CD4-positive, alpha-beta T cell treated with Interleukin-15 for 1 hour (primary cell): ENCODE measurements at regions not wholly inside any gene's neighbourhood (a gene's known extent, or its start where the extent isn't known, plus 50 kb on each side); places are given as distances from the start of the nearest gene placed in this dataset.

Source experiments
- DNase-seq: peaks from one replicate; pipeline ENCODE4 v3.0.0-alpha.2; 2020

DNA sequence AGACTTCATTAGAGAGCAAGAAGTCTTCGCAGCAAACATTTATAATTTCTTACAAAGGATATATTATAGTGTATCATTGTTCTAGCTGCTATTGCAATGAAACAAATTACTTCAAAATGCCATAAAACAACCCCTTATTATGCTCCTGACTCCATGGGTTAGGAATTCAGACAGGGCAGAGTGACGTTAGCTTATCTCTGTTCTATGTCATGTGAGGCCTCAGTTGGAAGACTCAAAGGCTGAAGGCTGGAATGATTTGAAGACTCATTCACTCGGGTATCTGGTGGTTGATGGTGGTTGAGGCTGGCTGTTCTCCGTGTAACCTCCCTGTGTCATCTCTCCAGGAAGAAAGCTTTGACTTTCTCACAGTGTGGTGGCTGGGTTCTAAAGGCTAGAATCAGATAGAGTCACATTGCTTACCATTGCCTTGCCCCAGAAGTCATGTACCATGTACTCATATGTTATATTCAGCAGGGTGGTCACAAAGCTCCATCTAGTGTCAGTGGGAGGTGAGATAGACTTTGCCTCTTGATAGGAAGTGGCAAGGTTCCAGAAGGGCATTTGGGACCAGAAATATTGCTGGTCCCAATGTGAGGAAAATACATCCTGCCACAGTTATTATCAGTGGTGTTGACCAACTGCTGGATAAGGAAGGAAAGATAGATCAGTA, 226.9 kb downstream of the TMEM38B start:
- no peak for DNase-seq

GRCh38 chr9:105928416-105928815, 234.1 kb downstream of the TMEM38B start:
- no peak for DNase-seq

DNA sequence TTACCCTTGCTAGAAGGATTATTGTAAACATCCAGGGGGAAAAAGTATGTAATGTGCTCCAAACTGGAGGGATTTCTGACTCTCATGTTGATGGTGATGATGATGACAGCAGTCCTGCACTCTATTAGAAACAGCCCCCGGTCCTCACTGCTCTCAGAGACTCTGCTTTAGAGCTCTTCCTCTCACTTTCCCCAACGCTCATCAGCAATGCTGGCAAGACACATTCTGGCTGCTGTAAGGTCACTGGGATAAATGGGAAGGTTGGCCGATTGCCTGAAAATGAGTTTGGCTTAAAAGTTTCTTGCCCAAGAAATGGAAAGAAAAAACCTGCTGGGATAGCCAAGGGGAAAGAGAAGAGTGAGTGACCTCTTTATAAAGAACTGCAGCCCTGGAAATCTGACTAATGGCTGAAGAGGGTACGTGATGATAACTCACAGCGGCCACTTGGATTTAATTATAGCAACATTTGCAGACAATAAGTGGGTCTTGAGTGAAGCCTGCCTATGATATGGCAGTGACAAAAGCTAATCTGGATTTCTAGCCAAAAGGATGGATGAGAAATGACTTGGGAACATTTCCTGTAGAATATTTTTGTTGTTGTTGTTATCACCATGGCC, 235.8 kb downstream of the TMEM38B start:
- no peak for DNase-seq

DNA sequence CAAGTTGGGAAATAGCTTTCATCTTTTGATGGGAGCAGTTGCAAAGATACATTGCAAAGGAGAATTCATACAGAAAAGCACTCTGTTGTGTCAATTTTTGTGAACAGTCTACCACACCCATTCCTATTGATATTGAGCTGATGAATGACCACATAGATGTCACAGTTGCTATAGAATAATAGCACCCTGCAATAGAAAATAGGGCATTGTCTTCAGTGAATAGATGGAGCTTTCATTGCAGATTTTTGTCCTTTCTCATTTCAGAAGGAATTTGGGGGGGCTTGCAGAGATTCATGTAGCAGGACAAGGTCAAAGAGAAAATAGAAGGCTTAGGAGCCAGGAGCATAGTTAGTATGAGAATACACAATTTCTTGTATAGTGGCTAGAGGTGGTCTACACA, 237.9 kb downstream of the TMEM38B start:
- DNase-seq, result no peak

GRCh38 chr9:105950448-105950847, 256.1 kb downstream of the TMEM38B start:
- DNase-seq, result no peak

- DNase-seq, result no peak
Observed at GRCh38 chr9:105950894-105951293, 256.6 kb downstream of the TMEM38B start.

DNA sequence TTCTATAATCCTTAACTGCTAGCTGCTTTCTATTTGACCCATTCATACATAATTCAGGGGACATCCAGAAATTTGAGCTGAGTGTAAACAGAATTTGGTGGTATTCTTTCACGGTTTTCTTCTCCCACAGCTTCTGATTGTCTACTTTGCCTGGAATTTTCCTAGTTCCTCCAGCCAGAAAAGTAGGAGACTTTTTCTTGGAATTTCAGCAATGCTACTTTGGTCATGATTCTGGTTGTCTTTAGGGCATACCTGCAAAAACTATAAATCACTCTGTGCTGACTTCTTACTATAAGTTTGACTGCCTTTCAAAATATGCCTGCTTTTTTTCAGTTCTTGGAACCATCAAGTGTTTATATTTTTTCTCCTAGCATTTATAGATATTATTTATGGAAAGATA, 260.2 kb downstream of the TMEM38B start:
- DNase-seq, result no peak

GRCh38 chr9:105957830-105958229, 263.5 kb downstream of the TMEM38B start:
- no peak for DNase-seq

DNA sequence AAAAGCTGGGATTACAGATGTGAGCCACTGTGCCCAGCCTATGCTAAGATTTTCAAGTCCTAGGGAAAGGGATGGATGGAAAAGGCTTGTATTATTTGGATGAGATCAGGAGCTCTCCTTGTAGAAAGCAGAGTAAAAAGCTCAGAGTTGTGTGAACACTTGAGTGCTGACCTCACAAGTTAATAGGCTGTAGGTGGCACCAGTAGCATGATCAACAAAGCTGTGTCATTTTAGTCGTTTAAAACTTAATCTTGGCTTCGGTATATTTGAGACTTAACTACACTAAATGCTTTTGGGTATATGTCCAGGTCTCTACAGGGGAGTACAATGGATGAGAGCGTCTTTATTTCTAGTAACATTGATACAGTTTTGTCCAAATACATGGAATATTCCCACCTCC, 264.2 kb downstream of the TMEM38B start:
- DNase-seq, result no peak

- DNase-seq, result no peak
Observed at GRCh38 chr9:105959531-105959930, 265.2 kb downstream of the TMEM38B start.

DNA sequence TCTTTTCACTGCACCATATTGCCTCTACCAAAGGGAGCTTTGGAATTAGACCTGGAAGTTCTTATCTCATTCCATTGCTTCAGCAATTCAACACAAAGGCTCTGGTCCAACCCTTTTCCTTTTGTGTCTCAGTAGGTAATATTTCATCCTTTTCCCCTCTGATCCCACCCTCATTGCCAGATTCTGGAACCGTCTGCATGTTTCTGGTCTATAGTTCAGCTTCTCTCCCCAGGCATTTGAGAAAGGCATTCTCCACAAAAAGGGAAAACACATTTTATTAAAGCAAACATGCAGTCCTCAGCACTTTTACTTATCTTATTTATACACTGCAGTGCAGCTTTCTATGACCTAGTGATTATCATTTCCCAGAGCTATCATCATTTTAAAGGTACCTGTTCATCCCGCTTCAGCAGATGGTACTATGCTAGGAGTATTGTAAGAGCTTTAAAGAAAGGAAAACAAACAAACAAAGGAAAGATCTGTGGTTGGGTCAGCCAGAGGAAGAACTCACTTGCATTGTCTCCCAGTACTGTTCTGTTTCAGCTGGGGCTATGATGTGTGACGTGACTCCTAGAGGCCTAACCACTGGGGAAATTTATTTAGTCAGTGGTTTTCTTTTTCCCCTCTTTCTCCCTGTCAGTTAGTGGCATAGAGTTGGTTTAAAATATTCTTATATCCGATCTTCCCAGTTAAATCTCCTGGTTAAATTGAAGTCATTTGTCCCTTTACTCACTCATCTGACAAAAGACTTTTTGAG, 269.2 kb downstream of the TMEM38B start:
- DNase-seq, result no peak

- no peak for DNase-seq
Observed at GRCh38 chr9:105964156-105964555, 269.8 kb downstream of the TMEM38B start.

DNA sequence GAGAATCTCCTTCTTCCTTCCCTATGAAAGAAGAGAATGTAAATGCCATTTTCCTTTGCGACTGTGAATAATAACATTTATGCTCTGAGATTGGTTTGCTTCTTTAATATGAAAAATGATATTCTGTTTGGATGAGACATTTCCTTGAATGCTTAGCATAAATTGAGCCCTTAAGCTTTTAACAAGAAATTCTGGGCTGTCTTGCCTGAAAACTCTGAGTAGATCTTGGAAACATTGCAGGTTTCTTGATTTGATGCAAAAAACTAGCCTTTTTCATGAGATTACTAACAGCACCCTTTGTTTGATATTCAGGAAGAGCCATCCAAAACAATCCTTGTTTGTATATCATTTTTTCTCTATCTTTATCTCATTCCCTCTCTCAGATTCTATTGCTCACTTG, 272.5 kb downstream of the TMEM38B start:
- no peak for DNase-seq

DNA sequence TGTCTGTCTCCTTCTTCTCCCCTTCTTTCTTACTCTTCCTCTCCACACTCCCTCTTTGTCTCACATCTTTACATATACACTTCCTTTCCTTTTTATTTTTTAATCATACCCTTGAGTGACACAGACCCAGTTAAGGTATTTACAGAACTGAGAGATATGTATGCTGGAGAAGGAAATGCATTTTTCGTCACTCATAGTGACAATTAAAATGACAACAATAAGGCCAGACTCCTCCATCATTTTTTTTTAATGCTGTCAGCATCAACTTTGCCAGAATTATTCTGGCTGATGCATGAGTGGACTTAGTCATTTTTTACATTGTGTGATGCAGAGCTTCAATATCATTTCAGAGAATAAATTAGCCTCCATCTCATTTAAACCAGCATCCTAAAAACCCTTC, 272.9 kb downstream of the TMEM38B start:
- DNase-seq, result no peak

- DNase-seq, result no peak
Observed at GRCh38 chr9:105967797-105968196, 273.5 kb downstream of the TMEM38B start.

GRCh38 chr9:105968811-105969466, 274.6 kb downstream of the TMEM38B start:
- DNase-seq, result no peak

DNA sequence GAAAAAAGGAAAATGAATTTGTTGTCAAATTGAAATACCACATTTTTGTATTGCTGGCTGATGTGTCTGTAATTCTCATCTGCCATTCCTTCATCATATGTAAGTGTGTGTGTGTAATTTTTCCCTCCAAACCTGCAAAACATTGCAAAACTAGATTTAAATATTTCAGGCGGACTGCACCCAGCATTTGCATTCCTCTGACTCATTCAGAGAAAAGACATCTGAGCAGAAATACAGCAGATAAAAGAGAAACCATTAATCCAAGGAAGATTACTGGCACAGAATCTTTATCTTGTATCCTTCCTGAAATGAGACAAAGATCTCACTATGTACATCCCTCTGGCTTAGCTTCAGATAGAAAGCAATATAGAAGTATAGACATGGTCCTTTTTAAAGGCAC, 275.3 kb downstream of the TMEM38B start:
- DNase-seq, result no peak

DNA sequence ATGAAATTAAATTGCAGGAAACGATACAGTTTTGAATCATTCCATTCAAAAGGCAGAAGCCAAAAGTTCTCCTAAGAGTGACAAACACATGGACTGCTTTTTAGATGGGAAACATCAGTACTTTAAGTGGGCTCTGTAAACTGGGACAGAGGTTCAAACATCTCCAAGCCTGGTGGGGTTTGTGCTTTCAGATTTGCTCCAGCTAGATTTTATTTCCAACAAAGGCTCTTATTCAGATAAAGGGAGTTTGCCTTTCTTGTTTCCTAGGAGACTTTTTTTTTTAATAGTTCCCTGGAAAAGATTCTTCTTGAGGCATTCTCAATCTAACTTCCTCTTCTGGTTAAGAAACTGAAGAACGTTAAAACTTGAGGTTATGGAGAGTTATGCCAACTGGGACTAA, 277.6 kb downstream of the TMEM38B start:
- DNase-seq, result no peak

DNA sequence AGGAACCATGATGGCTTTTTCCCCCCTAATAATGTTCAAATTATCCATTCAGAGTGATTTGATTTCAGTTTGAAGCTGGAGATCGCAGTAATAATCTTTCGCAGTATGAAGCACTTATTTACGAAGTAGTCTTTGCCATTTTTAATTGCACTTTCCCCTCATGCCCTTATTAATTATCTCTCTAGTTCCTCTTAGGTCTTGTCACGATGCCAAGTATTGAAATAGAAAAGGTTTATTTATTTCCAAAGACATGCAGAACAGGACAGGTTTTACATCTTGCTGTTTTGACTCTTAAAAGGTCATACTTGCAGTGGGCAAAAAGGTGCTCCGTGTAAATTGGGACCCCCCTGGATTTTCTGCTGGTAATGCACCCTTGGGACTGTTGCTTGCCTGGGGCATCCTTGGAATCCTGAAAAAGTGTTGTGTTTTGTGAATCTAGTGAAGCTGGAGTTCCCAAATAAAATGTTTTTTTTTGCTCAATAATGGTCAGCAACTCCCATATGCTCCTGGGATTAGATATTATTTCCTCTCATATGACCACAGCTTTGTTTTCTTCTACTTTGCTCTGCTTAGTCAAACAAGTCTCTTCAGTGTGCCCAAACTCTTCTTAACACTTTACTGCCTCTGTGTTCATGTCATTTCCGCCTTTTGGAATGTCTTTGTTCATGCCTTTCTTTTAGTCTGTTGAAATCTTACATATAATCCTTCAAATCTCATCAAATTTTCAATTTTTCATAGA, 278.3 kb downstream of the TMEM38B start:
- no peak for DNase-seq

DNA sequence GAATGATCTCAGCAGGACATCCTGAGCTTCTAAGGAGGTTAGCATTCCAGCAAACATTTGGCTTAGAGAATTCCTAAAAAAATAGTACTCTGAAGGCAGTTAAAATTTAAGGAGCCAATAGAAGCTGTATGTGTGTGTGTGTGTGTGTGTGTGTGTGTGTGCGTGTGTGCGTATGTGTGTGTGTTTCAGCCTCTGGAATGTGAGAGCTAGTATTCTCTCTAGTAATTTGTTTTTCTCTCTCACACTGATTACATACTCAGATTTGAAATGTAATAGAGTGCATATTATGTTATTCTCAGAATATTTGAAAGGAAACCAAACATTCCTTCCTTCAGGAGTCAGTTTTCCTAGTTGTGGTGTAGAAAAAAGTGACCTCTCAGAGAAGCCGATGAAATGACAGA, 279.6 kb downstream of the TMEM38B start:
- no peak for DNase-seq

- DNase-seq, result no peak
Observed at GRCh38 chr9:105975886-105976645, 281.7 kb downstream of the TMEM38B start.

GRCh38 chr9:105978336-105978735, 284.0 kb downstream of the TMEM38B start:
- no peak for DNase-seq
